D721Med (cell line): ENCODE measurements at regions not wholly inside any gene's neighbourhood (a gene's known extent, or its start where the extent isn't known, plus 50 kb on each side); places are given as distances from the start of the nearest gene placed in this dataset.

Source experiments
- DNase-seq: peaks from one replicate; pipeline ENCODE4 v3.0.0; 2011; ENCODE audit warnings: low spot score; ENCODE audit not compliant: insufficient read length
- FAIRE-seq: peaks from 2 replicates; lab custom pipeline; 2011; peaks lifted over from hg19 to GRCh38; lab: Jason Lieb, UNC
- TF ChIP-seq, protein P1 (sequence below): IDR thresholded peaks from 2 replicates; pipeline ENCODE4 v1.5.1; 2012; ENCODE audit warnings: mild to moderate bottlenecking, control low read depth; ENCODE audit not compliant: insufficient read depth; ENCODE audit errors: missing control alignments

DNA sequence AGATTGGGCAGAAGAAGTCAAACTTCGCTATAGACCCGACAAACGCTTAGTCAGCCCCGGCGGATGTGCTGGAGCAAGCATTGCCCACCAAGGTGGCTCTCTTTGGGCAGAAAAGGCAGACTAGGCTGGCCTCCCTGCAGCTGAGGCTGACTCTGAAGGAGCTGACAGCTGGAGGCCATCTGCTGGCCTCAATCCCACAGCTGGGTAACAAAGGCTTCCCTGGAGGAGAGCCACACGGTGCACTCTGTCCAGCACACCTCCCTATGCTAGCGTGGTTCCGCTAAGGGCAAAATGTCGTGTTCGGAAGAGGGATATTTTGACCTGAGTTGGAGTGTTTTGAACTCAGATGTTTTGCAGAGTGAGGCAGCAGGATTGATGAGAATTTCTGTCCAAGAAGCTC lies 103.5 kb upstream of the PTCH1 start:
- FAIRE-seq (no peak), DNase-seq (no peak)
- TF ChIP-seq, protein P1, sequence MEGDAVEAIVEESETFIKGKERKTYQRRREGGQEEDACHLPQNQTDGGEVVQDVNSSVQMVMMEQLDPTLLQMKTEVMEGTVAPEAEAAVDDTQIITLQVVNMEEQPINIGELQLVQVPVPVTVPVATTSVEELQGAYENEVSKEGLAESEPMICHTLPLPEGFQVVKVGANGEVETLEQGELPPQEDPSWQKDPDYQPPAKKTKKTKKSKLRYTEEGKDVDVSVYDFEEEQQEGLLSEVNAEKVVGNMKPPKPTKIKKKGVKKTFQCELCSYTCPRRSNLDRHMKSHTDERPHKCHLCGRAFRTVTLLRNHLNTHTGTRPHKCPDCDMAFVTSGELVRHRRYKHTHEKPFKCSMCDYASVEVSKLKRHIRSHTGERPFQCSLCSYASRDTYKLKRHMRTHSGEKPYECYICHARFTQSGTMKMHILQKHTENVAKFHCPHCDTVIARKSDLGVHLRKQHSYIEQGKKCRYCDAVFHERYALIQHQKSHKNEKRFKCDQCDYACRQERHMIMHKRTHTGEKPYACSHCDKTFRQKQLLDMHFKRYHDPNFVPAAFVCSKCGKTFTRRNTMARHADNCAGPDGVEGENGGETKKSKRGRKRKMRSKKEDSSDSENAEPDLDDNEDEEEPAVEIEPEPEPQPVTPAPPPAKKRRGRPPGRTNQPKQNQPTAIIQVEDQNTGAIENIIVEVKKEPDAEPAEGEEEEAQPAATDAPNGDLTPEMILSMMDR, result no peak

DNA sequence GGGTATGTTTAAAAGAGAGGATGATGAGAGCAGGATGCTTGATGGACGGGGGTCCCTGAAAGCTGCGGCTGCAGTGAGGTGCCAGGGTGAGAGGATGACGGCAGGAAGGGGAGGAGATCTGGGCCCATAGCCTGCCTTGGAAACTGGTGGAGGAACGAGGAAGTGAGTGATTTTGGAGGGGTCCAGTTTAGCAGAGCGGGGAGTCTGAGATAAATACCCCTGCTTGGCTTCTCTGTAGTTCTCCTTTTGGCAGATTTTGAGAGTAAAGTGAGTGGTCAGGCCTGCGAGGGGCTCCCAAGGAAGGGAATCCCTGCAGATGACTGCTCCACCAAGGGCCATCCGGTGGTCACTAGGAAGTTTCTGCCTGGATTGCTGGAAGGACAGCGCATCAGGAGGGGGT lies 98.5 kb upstream of the PTCH1 start:
- TF ChIP-seq, protein P1, result no peak
- FAIRE-seq (no peak), DNase-seq (no peak)

- no peak for DNase-seq
- TF ChIP-seq, protein P1, result no peak
- FAIRE-seq, result no peak
Measured at GRCh38 chr9:95613670-95614069, 96.9 kb upstream of the PTCH1 start.

- TF ChIP-seq, protein P1, result no peak
- DNase-seq (peak; percentile 82), FAIRE-seq (peak; percentile 92)
Measured at GRCh38 chr9:95611354-95611753, 94.6 kb upstream of the PTCH1 start.

- TF ChIP-seq, protein P1, result no peak
- FAIRE-seq, result no peak
Measured at GRCh38 chr9:95610006-95610785, 93.4 kb upstream of the PTCH1 start.

DNA sequence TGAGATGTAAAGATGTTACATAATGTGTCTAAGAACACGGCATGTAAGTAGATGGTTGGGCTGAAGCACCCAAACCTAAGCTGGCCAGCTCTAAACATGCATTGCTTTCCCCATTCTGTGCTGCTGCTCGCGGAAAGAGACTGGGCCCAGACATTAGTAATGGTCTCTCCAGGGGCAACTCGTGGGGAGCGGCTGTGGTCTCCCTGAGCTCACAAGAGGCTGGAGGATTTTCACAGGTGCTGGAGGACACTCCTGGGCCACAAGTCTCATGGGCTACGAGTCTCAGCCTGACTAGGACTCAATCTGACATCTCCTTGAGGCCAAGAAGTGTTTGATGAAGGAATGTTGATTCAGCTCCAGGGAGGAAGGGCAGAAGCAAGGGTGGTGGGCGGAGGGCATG lies 92.7 kb upstream of the PTCH1 start:
- TF ChIP-seq, protein P1, result no peak
- FAIRE-seq (no peak), DNase-seq (no peak)

More at GRCh38 chr9:95610006-95610785, 93.4 kb upstream of the PTCH1 start:
- DNase-seq, result no peak

- FAIRE-seq (no peak), DNase-seq (no peak)
- TF ChIP-seq, protein P1, result no peak
Measured at GRCh38 chr9:95608341-95608740, 91.6 kb upstream of the PTCH1 start.
